Skeletal muscle tissue (tissue), 3 donors: ENCODE measurements at regions not wholly inside any gene's neighbourhood (a gene's known extent, or its start where the extent isn't known, plus 50 kb on each side); places are given as distances from the start of the nearest gene placed in this dataset.

Source experiments
- H3K27ac ChIP-seq: one replicate; pipeline ENCODE4 v1.7.0; 2013; ENCODE audit warnings: mild to moderate bottlenecking, low read depth, low read length, inconsistent platforms
- H3K27me3 ChIP-seq, 3 donors: one replicate each; pipeline ENCODE4 v1.7.0; 2013; ENCODE audit warnings: low read length in 3 of 3; ENCODE audit not compliant: control insufficient read depth in 3 of 3, insufficient read depth in 3 of 3
- H3K36me3 ChIP-seq, 3 donors: one replicate each; pipeline ENCODE4 v1.7.0; 2013; ENCODE audit warnings: low read length in 3 of 3; ENCODE audit not compliant: control insufficient read depth in 3 of 3, insufficient read depth in 3 of 3
- H3K4me1 ChIP-seq, 3 donors: one replicate each; pipeline ENCODE4 v1.7.0; 2013; ENCODE audit warnings: low read length in 3 of 3, mild to moderate bottlenecking in 3 of 3; ENCODE audit not compliant: control insufficient read depth in 3 of 3, insufficient read depth in 3 of 3
- H3K4me3 ChIP-seq, 3 donors: one replicate each; pipeline ENCODE4 v1.7.0; 2013; ENCODE audit warnings: low read length in 3 of 3
- H3K9ac ChIP-seq, 3 donors: one replicate each; pipeline ENCODE4 v1.7.0; 2013; ENCODE audit warnings: low read length in 3 of 3, mild to moderate bottlenecking in 3 of 3, moderate library complexity in 2 of 3, low read depth in 1 of 3
- H3K9me3 ChIP-seq, 3 donors: one replicate each; pipeline ENCODE4 v1.7.0; 2013; ENCODE audit warnings: low read length in 3 of 3; ENCODE audit not compliant: control insufficient read depth in 3 of 3
- donor health status: Osteomylitis.

DNA sequence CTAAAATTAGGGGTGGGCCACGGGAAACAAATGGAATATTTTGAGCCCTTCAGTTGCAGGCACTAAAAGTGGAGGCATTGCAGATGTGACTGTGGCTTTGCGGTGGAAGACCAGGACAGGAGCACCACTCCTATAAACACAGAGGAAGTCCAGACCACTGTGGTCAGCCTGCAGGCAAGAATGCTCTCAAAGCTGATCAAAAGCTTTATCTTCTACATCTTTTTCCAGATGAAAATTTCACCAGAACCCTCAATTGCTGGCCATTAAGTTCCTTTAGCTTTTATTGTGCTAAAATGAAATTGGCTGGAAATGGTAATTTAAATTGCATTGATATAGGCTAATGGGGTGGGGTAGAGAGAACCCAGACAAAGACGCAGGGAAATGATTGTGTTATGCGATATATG is 208.8 kb downstream of the ERCC6L2 start:
- Histone ChIP-seq H3K36me3 (no peaks in the 10 kb centered on the region), H3K4me3 (no peak overlapping the region), H3K27ac (no peak overlapping the region), H3K27me3 (peaks cover 19 to 32% (median 24%) of the 10 kb centered on the region in 3 donors), H3K9me3 (no peaks in the 10 kb centered on the region), H3K4me1 (no peaks in the 10 kb centered on the region), H3K9ac (no peak overlapping the region)

DNA sequence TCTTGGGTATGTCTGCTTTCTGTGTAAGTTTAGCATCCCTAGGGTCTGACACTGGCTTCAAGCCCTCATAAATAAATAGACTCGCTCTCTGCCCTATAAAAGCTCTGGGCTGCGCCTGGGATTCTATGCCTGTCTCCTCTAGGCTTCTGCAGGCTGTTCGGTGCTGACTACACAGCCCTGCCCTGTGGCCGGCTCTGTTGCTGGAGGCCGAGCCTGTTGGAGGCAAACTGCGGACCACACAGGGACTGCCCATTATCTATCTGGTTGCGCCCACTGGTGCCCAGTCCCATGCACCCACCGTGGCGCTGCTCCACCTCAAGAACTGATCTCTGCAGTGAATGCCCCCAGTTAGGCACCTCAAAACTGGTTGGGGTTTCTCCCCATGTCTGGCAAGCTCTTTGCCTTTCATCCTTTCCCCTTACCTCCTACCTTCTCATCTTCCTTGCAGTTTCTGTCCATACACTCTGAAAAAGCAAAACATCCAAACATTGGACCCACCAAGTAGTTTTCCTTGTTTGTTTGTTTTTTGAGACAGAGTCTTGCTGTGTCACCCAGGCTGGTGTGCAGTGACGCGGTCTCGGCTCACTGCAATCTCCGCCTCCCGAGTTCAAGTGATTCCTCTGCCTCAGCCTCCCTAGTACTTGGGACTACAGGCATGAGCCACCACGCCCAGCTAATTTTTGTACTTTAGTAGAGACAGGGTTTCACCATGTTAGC is 207.2 kb downstream of the ERCC6L2 start:
- Histone ChIP-seq H3K27ac (no peak overlapping the region), H3K9ac (no peak overlapping the region), H3K4me1 (no peaks in the 10 kb centered on the region), H3K9me3 (no peaks in the 10 kb centered on the region), H3K36me3 (no peaks in the 10 kb centered on the region), H3K4me3 (no peak overlapping the region), H3K27me3 (peaks cover 19 to 29% (median 24%) of the 10 kb centered on the region in 3 donors)

DNA sequence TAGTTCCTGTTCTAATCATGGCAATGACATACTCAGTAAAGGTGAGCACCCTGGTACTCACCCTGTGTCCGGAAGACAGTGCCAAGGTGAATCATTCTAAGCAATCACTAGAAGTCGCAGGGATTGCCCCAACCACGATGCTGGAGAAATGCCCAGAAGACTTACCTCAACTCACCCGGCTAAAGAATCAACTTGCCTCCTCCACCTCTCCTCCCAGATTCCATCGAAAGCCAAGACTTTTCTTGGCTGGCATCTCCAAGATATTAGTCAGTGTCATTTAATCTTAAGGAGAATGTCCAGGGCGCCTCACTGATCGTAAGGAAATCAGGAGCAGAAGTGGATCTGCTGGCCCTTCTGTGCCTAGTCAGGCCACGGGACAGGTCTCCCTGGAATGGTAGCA is 204.9 kb downstream of the ERCC6L2 start:
- no peak overlapping the region for H3K27ac ChIP-seq
- H3K9ac ChIP-seq = no peak overlapping the region
- no peaks in the 10 kb centered on the region for H3K4me1 ChIP-seq
- H3K27me3 ChIP-seq = peaks cover 7 to 13% (median 9%) of the 10 kb centered on the region in 3 donors
- no peaks in the 10 kb centered on the region for H3K9me3 ChIP-seq
- no peak overlapping the region for H3K4me3 ChIP-seq
- no peaks in the 10 kb centered on the region for H3K36me3 ChIP-seq

DNA sequence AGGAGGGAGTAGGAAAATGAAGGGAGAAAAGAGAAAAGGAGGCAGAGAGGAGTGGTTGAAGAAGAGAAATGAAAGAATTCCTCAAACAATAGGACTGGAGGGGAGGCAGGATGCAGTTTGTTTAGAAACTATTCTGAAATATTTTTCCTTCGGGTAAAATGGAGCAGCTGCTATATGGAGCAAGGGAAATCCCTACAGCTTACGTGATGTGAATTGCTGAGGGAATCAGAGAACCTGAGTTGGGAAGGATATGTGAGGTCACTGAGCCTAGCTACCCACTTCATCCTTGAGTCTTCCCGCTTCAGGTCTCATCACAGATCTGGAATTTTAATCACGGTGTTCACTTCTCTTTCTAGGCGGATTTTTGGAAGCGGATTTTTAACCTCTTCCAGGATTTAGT is 204.3 kb downstream of the ERCC6L2 start:
- H3K27ac ChIP-seq = no peak overlapping the region
- H3K9me3 ChIP-seq = no peaks in the 10 kb centered on the region
- H3K4me3 ChIP-seq = no peak overlapping the region
- H3K4me1 ChIP-seq = no peaks in the 10 kb centered on the region
- H3K9ac ChIP-seq = no peak overlapping the region
- H3K36me3 ChIP-seq = no peaks in the 10 kb centered on the region
- H3K27me3 ChIP-seq = peaks cover 5 to 11% (median 7%) of the 10 kb centered on the region in 3 donors

DNA sequence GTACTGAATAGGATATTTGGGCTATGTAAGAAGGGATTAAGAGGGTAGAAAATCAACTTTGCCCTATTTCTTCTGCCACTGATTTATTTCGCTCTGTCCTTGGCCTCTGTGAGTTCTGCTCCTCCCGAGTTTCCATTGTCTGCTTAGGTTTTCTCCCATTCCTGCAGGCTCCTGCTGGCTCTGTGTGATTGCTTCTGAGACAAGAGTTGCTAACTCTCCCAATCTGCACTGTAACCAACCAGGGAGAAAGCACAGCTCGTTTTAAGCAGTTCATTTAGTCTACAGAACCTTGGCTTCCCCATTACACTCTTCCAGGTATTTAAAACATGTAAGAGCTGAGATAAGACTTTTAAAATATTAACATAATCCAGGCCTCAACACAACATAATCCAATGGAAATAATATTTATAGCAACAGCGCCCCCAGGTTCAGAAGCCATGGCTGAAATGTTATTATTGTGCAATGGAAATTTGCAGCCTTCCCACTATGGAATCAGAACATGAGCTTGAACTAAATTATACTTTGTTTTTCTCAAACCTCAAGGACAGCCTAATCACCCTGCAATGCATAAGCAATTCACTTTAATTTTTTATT is 203.5 kb downstream of the ERCC6L2 start:
- Histone ChIP-seq H3K9me3 (no peaks in the 10 kb centered on the region), H3K27ac (no peak overlapping the region), H3K4me3 (no peak overlapping the region), H3K4me1 (no peaks in the 10 kb centered on the region), H3K36me3 (no peaks in the 10 kb centered on the region), H3K9ac (no peak overlapping the region), H3K27me3 (peaks cover 5 to 11% (median 7%) of the 10 kb centered on the region in 3 donors)

DNA sequence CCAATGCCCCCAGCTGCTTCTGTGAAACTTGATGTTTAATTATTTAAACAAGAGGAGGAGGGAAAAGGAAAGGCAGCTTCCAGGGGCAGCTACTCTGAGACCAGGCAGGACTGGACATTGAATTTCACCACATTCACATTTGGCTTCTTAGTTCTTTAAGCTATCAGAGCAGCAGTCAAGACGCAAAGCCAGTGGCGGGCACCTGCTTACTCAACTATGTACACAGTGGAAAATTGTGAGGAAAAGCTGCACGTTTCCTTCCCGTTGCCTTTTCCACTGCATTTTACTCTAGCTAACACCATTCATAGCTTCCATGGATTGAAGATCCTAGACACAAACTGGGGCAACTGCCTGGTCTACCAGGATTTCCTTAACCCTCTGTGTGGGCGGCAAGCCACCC is 200.3 kb downstream of the ERCC6L2 start:
- Histone ChIP-seq H3K27me3 (no peaks in the 10 kb centered on the region), H3K4me3 (no peak overlapping the region), H3K27ac (no peak overlapping the region), H3K4me1 (no peaks in the 10 kb centered on the region), H3K9ac (no peak overlapping the region), H3K36me3 (no peaks in the 10 kb centered on the region), H3K9me3 (no peaks in the 10 kb centered on the region)

DNA sequence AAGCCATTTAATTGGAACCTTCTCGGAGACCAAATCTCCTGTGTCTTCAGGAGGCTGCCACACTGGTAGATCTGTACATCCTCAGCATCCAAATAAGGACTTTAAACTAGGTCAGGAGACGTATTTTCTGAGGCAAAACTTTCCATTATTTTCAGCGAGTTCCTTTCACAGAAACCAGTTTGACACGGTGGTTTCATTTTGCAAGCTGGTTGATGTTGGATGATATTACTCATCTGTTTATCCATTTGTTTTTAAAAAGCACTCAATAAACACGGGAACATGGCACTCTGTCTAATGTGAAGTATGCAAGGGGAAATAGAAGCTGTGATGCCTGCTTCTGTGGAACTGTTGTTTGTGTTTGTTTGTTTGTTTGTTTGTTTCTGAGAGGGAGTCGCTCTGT is 199.6 kb downstream of the ERCC6L2 start:
- H3K9me3 ChIP-seq = no peaks in the 10 kb centered on the region
- H3K27me3 ChIP-seq = no peaks in the 10 kb centered on the region
- H3K27ac ChIP-seq = no peak overlapping the region
- no peak overlapping the region for H3K9ac ChIP-seq
- no peaks in the 10 kb centered on the region for H3K36me3 ChIP-seq
- H3K4me1 ChIP-seq = no peaks in the 10 kb centered on the region
- H3K4me3 ChIP-seq = no peak overlapping the region

DNA sequence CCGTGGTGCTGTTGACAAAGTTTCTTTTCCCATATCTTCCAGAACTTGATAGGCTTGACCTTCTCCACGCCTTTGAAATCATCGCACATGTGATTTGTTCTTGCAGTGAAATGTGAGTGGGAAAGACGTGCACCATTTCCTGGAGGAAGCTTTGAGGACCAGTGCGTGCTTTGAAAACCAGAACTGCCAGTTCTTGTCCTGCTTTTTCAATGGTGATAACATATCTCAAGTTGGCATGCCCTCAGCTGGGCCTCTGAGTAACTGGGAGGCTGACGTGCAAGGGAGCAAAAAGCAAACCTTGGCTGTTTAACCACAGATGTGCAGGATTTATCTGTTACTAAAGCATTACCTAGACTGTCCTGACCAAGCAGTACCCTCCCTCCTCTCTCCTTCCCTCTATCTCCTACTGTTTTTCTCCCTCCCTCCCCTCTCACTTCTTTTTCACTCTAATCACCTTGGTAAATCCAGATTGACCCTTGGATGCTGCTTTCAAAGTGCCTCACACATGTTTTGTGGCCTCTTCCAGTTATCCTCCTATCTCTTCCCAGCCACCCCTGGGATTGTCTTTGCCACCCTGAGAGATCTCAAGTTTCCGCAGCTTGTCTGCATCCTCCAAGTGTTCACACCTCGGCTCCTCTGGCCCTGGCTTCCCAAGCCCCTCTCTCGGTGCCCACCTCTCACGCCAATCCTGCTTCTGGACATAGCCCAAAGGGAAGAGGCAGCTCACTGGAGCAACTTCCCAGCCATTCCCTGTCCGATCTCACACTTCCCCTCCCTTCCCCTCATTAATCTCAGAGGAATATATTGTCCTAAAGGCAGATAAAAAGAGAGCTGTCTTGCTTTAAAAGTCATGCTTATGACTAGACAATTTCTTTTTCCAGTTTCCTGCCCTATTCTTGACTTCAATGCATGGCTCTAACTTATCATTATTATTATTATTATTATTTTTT is 198.3 kb downstream of the ERCC6L2 start:
- Histone ChIP-seq H3K36me3 (no peaks in the 10 kb centered on the region), H3K4me3 (no peak overlapping the region), H3K27ac (no peak overlapping the region), H3K27me3 (no peaks in the 10 kb centered on the region), H3K9ac (no peak overlapping the region), H3K9me3 (no peaks in the 10 kb centered on the region), H3K4me1 (no peaks in the 10 kb centered on the region)

DNA sequence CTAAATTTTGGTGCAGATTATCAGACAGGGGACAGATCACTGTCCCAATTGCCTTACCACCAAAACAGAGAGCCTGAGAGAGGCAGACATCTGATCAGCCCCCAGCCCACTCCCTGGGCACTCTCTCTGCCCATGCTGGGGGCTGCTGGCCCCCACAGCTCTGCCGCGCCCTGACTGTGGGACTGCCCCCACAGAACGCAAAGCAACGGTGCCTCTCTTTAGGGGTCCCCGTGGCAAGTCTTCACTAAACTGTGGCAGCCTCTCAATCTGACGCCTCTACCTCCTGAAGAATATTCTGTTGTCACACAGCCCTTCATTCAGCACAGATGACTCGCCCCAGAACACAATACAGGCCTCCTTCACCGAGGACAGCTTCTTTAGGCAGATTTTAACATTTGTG is 197.4 kb downstream of the ERCC6L2 start:
- Histone ChIP-seq H3K36me3 (no peaks in the 10 kb centered on the region), H3K4me1 (no peaks in the 10 kb centered on the region), H3K9me3 (no peaks in the 10 kb centered on the region), H3K27me3 (no peaks in the 10 kb centered on the region), H3K27ac (no peak overlapping the region), H3K9ac (no peak overlapping the region), H3K4me3 (no peak overlapping the region)

DNA sequence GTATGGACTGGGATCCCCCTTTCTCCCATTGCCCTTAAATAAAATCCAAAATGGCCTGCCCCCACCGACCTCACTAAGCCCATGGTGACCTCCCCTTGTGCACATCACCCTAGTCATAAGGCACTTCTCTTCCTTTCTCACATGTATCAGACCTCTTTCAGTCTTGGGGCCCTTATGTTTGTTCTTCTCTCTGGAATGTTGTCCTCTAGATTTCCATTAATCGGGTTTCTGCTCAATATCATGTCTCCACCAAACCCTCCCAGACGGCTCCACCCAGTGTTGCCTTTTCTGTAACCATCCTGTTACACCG is 196.3 kb downstream of the ERCC6L2 start:
- Histone ChIP-seq H3K36me3 (no peaks in the 10 kb centered on the region), H3K9ac (no peak overlapping the region), H3K9me3 (no peaks in the 10 kb centered on the region), H3K4me3 (no peak overlapping the region), H3K27ac (no peak overlapping the region), H3K4me1 (peaks cover 5 to 7% (median 6%) of the 10 kb centered on the region in 3 donors), H3K27me3 (no peaks in the 10 kb centered on the region)
